ENCODE measurements at regions not wholly inside any gene's neighbourhood (a gene's known extent, or its start where the extent isn't known, plus 50 kb on each side); places are given as distances from the start of the nearest gene placed in this dataset.

DNA sequence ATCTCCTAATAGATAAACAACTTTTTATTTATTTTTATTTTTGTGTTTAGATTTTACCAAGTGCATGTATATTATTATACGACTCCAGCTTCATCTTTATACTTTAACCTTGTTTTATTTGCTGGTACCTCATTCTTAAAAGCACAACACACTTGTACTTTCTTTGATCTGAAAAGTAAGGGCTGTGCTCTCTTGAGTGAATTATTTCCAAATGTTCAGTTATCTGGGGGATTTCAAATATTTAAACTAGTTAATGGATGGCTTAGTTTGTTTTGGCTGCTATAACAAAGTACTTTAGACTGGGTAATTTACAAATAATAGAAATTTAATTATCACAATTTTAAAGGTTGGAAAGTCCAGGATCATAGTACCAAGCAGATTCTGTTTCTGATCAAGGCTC lies 1148.2 kb upstream of the PCDH9 start:
- Mint-ChIP-seq H3K27ac (no peak overlapping the region), H3K9me3 (peaks cover 4% of the 10 kb centered on the region), H3K36me3 (ENCODE audit: low read depth) (no peaks in the 10 kb centered on the region), H3K4me1 (ENCODE audit: low read depth) (no peaks in the 10 kb centered on the region), H3K27me3 (ENCODE audit: low read depth) (no peaks in the 10 kb centered on the region), H3K4me3 (no peak overlapping the region)
- no peak for DNase-seq
- CTCF ChIA-PET = no interaction called here
- intact Hi-C loops (cut with micrococcal nuclease) = no loop called here

DNA sequence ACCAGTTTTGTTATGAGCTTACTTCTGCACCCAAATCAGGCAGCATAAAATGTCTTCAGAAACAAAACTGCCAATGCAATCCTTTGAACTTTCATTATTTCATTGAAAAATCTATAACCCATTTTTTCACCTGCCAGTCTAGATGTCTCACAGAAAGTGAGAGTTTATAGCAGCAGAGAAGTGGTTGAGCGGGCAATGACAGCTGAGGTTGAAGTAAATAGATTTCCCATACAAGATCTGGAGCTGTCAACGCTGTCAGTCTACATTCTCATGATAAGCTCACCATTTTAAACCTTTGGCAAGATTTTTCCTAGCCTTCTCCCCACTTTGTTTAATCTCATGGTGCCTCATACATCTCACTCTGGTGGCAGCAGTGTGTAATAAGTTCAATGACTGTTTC lies 1144.9 kb upstream of the PCDH9 start:
- no peak for DNase-seq
- Mint-ChIP-seq H3K4me3 (no peak overlapping the region), H3K27ac (no peak overlapping the region), H3K27me3 (ENCODE audit: low read depth) (no peaks in the 10 kb centered on the region), H3K4me1 (ENCODE audit: low read depth) (no peaks in the 10 kb centered on the region), H3K36me3 (ENCODE audit: low read depth) (no peaks in the 10 kb centered on the region), H3K9me3 (peaks cover 7% of the 10 kb centered on the region)
- intact Hi-C loops (cut with micrococcal nuclease) = no loop called here
- CTCF ChIA-PET = interaction anchor here (0.5 kb wide), 1 partner anchor 287 kb away, joined by 4 read pairs; no protein-coding TSS in a partner anchor

DNA sequence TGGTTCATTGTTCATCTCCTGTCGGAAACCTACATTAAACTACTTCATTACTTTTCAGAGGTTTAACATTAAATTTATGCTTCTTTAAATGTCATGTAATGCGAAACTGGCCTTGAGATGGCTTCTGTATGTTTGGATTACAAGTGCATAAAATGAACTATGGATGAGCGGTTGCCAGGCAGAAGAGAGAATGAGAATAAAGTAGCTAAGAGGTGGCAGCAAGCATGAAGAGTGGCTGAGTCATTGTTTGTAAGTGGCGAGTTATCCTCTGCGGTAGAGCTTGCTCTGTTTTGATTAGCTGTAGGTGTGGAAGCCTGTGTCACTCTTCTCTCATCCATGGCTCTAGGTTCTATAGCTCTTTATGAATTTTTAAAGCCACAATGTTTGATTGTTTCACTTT lies 1139.6 kb upstream of the PCDH9 start:
- H3K27ac Mint-ChIP-seq = no peak overlapping the region
- H3K36me3 Mint-ChIP-seq (ENCODE audit: low read depth) = no peaks in the 10 kb centered on the region
- H3K4me1 Mint-ChIP-seq (ENCODE audit: low read depth) = no peaks in the 10 kb centered on the region
- CTCF ChIA-PET = no interaction called here
- intact Hi-C loops (cut with micrococcal nuclease) = no loop called here
- no peaks in the 10 kb centered on the region for H3K27me3 Mint-ChIP-seq (ENCODE audit: low read depth)
- peaks cover 9% of the 10 kb centered on the region for H3K9me3 Mint-ChIP-seq
- no peak for DNase-seq
- H3K4me3 Mint-ChIP-seq = no peak overlapping the region

DNA sequence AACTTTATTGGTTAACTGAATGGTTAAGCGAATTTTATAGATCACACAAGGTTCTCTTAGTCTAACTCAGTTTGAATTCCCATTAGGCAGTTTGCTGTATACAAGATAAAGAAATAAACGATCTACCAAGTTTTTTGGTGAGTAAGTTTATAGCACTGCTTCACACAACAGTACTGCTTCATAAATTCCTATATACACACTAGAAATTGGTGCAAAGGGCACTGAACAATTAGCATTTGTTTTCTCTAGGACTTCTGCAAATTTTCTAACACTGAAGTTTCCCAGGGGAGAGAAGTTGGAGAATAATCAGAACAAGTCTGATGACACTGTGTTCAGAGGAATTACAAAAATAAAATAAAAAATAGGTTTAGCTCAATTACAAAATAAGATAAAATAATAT lies 1138.8 kb upstream of the PCDH9 start:
- Mint-ChIP-seq H3K27me3 (ENCODE audit: low read depth) (no peaks in the 10 kb centered on the region), H3K4me3 (no peak overlapping the region), H3K9me3 (peaks cover 9% of the 10 kb centered on the region), H3K27ac (no peak overlapping the region), H3K4me1 (ENCODE audit: low read depth) (no peaks in the 10 kb centered on the region), H3K36me3 (ENCODE audit: low read depth) (no peaks in the 10 kb centered on the region)
- DNase-seq = no peak
- CTCF ChIA-PET = no interaction called here
- intact Hi-C loops (cut with micrococcal nuclease) = no loop called here

DNA sequence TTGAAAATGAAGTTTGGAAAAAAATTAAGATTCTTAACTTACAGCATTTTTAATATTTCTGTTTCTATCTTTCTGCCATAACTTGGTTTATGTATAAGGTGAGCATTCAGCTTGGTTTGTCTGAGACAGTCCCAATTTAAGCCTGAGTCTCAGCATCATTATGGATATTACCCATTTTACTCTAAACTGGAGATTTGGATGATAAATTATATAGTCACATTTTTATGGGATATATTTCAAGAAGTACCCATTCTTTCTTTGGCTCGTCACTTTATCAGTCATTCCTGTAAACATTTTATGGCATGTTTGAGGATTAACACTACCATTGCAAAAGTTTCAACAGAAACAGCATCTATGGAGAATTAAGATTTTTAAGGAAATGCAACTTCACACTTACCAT lies 1129.0 kb upstream of the PCDH9 start:
- no peak overlapping the region for H3K4me3 Mint-ChIP-seq
- no peak overlapping the region for H3K27ac Mint-ChIP-seq
- no peaks in the 10 kb centered on the region for H3K27me3 Mint-ChIP-seq (ENCODE audit: low read depth)
- no peaks in the 10 kb centered on the region for H3K36me3 Mint-ChIP-seq (ENCODE audit: low read depth)
- no peak for DNase-seq
- intact Hi-C loops (cut with micrococcal nuclease) = no loop called here
- CTCF ChIA-PET = no interaction called here
- H3K9me3 Mint-ChIP-seq = peaks cover 2% of the 10 kb centered on the region
- no peaks in the 10 kb centered on the region for H3K4me1 Mint-ChIP-seq (ENCODE audit: low read depth)

DNA sequence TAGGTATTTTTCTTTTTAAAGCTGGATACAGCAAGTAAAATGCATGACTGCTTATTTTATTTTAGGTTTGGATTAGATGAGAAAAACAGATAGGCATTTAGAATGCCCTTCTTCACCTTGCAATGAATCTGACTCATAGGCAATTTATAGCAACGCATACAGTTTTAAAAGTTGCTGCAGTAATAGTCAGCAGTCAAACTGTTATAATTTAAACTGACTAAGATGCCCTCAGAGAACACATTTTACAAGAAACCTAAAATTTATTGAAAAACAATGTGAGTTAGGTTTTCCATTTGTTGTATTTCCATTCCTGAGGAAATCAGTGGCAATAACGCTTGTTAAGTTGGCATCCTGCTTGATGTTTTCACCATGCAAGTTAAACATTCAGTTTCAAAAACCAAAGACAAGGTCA lies 1128.2 kb upstream of the PCDH9 start:
- no peak for DNase-seq
- H3K27ac Mint-ChIP-seq = no peak overlapping the region
- CTCF ChIA-PET = no interaction called here
- no peaks in the 10 kb centered on the region for H3K4me1 Mint-ChIP-seq (ENCODE audit: low read depth)
- H3K36me3 Mint-ChIP-seq (ENCODE audit: low read depth) = no peaks in the 10 kb centered on the region
- H3K4me3 Mint-ChIP-seq = no peak overlapping the region
- peaks cover 1% of the 10 kb centered on the region for H3K9me3 Mint-ChIP-seq
- intact Hi-C loops (cut with micrococcal nuclease) = no loop called here
- H3K27me3 Mint-ChIP-seq (ENCODE audit: low read depth) = no peaks in the 10 kb centered on the region

DNA sequence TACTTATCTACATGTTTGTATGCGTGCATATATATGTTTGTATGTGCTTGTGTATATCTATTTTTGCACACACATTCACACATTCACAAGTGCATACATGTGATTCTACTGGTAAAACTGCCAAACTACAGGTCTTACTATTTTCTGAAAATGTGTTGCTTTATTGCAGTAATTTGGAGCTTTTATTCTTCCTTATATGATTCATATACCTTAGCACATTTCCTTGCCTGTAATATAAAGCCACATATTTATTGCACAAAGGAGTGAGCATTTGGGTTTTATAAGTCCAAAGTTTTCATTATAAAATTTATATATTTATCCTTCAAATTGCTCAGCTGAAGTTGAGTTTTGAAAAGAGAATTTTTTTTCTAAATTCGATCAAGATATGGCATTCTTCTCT lies 1120.4 kb upstream of the PCDH9 start:
- H3K4me1 Mint-ChIP-seq (ENCODE audit: low read depth) = no peaks in the 10 kb centered on the region
- intact Hi-C loops (cut with micrococcal nuclease) = no loop called here
- CTCF ChIA-PET = no interaction called here
- no peak overlapping the region for H3K4me3 Mint-ChIP-seq
- H3K27me3 Mint-ChIP-seq (ENCODE audit: low read depth) = no peaks in the 10 kb centered on the region
- peaks cover 5% of the 10 kb centered on the region for H3K9me3 Mint-ChIP-seq
- no peak overlapping the region for H3K27ac Mint-ChIP-seq
- no peaks in the 10 kb centered on the region for H3K36me3 Mint-ChIP-seq (ENCODE audit: low read depth)
- no peak for DNase-seq

DNA sequence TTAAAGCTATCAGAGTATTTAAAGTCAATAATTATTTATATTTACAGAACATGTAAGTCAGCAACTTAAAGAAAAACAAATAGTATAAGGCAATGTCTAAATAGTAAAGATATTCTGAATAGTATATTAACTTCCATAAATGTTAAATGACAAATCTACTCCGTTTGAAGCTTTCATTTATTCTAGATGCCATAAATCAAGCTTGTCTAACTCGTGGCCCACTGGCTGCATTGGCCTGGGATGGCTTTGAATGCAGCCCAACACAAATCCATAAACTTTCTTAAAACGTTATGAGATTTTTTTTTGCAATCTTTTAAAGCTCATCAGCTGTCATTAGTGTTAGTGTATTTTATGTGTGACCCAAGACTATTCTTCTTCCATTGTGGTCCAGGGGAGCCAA lies 1117.1 kb upstream of the PCDH9 start:
- intact Hi-C loops (cut with micrococcal nuclease) = no loop called here
- Mint-ChIP-seq H3K27me3 (ENCODE audit: low read depth) (no peaks in the 10 kb centered on the region), H3K27ac (no peak overlapping the region), H3K9me3 (peaks cover 9% of the 10 kb centered on the region), H3K36me3 (ENCODE audit: low read depth) (no peaks in the 10 kb centered on the region), H3K4me3 (no peak overlapping the region), H3K4me1 (ENCODE audit: low read depth) (no peaks in the 10 kb centered on the region)
- CTCF ChIA-PET = no interaction called here
- no peak for DNase-seq

DNA sequence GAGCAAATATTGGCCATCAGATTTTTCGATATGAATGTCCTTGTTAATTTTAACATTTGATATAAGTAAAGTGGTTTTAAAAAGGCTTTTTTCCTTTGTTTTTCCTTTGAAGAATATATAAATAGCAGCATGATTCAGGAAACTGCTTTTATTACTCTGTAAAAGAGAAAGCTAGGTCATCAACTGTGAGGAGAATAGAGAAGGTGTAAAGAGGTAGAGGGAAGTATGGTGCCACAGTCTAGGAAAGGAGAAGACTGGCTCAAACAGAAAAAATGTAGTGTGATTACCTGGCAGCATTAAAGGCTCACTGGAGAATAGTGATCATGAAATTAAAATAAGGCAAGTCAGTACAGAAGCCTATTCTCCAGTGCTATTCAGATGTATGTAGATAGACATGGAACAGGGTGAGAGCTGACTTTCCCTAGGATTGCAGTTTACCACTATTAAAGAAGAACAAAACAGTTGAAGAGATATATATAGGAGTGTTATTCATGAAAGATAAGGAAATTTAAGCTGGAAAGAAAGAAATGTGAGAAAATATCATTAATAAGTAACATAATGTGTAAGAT lies 1115.9 kb upstream of the PCDH9 start:
- no peaks in the 10 kb centered on the region for H3K36me3 Mint-ChIP-seq (ENCODE audit: low read depth)
- no peak for DNase-seq

DNA sequence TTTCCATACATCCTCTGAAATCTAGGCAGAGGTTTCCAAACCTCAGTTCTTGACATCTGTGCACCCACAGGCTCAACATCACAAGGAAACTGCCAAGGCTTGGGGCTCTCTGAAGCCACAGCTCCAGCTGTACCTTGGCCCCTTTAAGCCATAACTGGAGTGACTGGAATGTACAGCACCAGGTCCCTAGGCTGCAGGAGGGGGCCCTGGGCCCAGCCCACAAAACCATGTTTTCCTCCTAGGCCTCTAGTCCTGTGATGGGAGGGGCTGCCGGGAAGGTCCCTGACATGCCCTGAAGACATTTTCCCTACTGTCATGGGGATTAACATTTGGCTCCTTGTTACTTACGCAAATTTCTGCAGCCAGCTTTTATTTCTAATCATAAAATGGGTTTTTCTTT lies 1093.0 kb upstream of the PCDH9 start:
- intact Hi-C loops (cut with micrococcal nuclease) = no loop called here
- Mint-ChIP-seq H3K36me3 (ENCODE audit: low read depth) (peaks cover 2% of the 10 kb centered on the region), H3K4me1 (ENCODE audit: low read depth) (no peaks in the 10 kb centered on the region), H3K4me3 (no peak overlapping the region), H3K27ac (no peak overlapping the region), H3K9me3 (peaks cover 24% of the 10 kb centered on the region), H3K27me3 (ENCODE audit: low read depth) (no peaks in the 10 kb centered on the region)
- CTCF ChIA-PET = no interaction called here
- no peak for DNase-seq

More for the DNA sequence above, 1115.9 kb upstream of the PCDH9 start:
- CTCF ChIA-PET = no interaction called here
- Mint-ChIP-seq H3K4me3 (no peak overlapping the region), H3K4me1 (ENCODE audit: low read depth) (no peaks in the 10 kb centered on the region), H3K27me3 (ENCODE audit: low read depth) (no peaks in the 10 kb centered on the region), H3K9me3 (peaks cover 11% of the 10 kb centered on the region), H3K27ac (no peak overlapping the region)
- intact Hi-C loops (cut with micrococcal nuclease) = no loop called here

DNA sequence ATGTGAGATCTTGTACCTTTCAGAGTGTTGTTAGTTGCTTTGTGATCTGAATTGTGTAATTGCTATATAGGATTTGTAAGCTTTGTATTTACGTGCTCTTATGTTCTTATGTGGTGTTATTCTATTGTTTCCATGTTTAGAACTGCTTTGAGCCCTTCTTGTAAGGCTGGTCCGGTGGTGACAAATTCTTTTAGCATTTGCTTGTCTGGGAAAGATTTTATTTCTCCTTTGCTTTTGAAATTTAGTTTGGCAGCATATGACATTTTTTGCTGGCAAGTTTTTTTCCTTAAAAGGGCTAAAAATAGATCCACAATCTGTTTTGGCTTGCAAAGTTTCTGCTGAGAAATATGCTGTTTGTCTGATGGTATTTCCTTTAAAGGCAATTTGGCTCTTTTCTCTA lies 1089.2 kb upstream of the PCDH9 start:
- CTCF ChIA-PET = no interaction called here
- no peak overlapping the region for H3K4me3 Mint-ChIP-seq
- peaks cover 2% of the 10 kb centered on the region for H3K36me3 Mint-ChIP-seq (ENCODE audit: low read depth)
- no peaks in the 10 kb centered on the region for H3K4me1 Mint-ChIP-seq (ENCODE audit: low read depth)
- no peak overlapping the region for H3K27ac Mint-ChIP-seq
- no peaks in the 10 kb centered on the region for H3K27me3 Mint-ChIP-seq (ENCODE audit: low read depth)
- intact Hi-C loops (cut with micrococcal nuclease) = no loop called here
- no peak for DNase-seq
- H3K9me3 Mint-ChIP-seq = peaks cover 34% of the 10 kb centered on the region

DNA sequence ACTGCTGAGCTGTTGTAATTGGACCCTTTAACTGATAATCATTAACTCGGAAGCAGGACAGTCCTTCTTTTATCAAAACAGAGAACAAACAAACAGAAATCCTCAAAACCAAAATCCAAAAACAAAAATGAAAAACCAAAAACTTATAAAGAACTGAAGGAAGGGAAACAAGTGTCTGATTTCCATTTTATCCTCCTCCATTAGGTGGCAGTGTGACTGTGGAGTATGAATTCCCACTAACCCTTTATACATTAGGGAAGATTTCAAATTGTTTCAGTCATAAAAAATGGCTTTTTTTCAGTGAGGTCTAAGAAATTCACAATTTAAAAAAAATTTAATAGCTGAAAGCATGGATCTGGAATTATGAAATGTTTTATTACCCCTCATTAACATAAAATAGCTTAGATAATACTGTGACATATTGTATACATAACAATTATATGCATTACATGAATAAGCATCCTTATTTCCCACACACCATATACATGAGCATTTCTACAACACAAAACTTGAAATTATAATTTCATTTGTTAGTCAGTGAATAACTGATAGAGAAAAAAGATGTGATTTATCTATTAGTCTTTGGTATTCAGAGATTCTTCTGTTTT lies 1074.3 kb upstream of the PCDH9 start:
- no peaks in the 10 kb centered on the region for H3K36me3 Mint-ChIP-seq (ENCODE audit: low read depth)
- no peaks in the 10 kb centered on the region for H3K9me3 Mint-ChIP-seq
- intact Hi-C loops (cut with micrococcal nuclease) = loop anchor here (5.0 to 10.0 kb wide), 3 partner anchors 623 to 1553 kb away; no protein-coding TSS in a partner anchor
- no peaks in the 10 kb centered on the region for H3K27me3 Mint-ChIP-seq (ENCODE audit: low read depth)
- H3K4me3 Mint-ChIP-seq = no peak overlapping the region
- no peak overlapping the region for H3K27ac Mint-ChIP-seq
- CTCF ChIA-PET = interaction anchor here (0.6 to 0.7 kb wide), 2 partner anchors 16 to 948 kb away, joined by 3 read pairs; no protein-coding TSS in a partner anchor
- no peaks in the 10 kb centered on the region for H3K4me1 Mint-ChIP-seq (ENCODE audit: low read depth)
- no peak for DNase-seq

DNA sequence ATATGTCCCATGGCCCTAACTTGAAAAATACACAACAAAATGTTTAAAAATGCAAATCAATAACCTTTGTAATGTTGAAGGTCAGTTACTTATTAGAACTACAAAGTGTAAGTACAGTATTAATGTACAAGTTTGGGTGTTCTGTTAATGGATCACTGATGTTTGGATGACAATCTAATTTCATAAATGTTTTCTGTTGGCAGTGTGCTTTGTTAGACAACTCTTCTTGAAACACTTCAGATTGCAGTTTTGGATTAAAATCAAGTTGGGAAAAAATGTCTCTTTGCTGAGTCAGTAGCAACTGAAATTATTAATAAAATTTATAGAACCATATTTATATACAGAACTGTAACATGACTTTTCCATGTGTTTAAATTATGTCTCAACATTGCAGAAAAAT lies 1063.5 kb upstream of the PCDH9 start:
- no peaks in the 10 kb centered on the region for H3K36me3 Mint-ChIP-seq (ENCODE audit: low read depth)
- H3K27ac Mint-ChIP-seq = no peak overlapping the region
- CTCF ChIA-PET = no interaction called here

More for the DNA sequence above, 1063.5 kb upstream of the PCDH9 start:
- Mint-ChIP-seq H3K9me3 (no peaks in the 10 kb centered on the region), H3K27me3 (ENCODE audit: low read depth) (no peaks in the 10 kb centered on the region), H3K4me3 (no peak overlapping the region), H3K4me1 (ENCODE audit: low read depth) (no peaks in the 10 kb centered on the region)
- DNase-seq = no peak
- intact Hi-C loops (cut with micrococcal nuclease) = no loop called here
